HG02943 (cell line): ENCODE measurements at regions not wholly inside any gene's neighbourhood (a gene's known extent, or its start where the extent isn't known, plus 50 kb on each side); places are given as distances from the start of the nearest gene placed in this dataset.

Source experiments
- ATAC-seq: cut with Tn5 transposase; IDR thresholded peaks from one replicate; pipeline ENCODE4 v1.9.1; 2021; ENCODE audit warnings: mild to moderate bottlenecking, low read depth, moderate library complexity; ENCODE audit not compliant: unreplicated experiment

GRCh38 chr5:4420177-4420576, 720.0 kb upstream of the ADAMTS16 start:
- ATAC-seq: no peak

GRCh38 chr5:4420681-4421080, 719.4 kb upstream of the ADAMTS16 start:
- ATAC-seq: no peak

GRCh38 chr5:4422247-4422646, 717.9 kb upstream of the ADAMTS16 start:
- no peak for ATAC-seq

- ATAC-seq: no peak
These were observed 715.2 kb upstream of the ADAMTS16 start for GRCh38 chr5:4424895-4425294.

- ATAC-seq: no peak
These were observed 699.6 kb upstream of the ADAMTS16 start for GRCh38 chr5:4440536-4440935.

- ATAC-seq: no peak
These were observed 697.9 kb upstream of the ADAMTS16 start for GRCh38 chr5:4442221-4442620.

GRCh38 chr5:4447657-4448056, 692.5 kb upstream of the ADAMTS16 start:
- ATAC-seq: no peak

- no peak for ATAC-seq
These were observed 686.5 kb upstream of the ADAMTS16 start for GRCh38 chr5:4453655-4454054.

- ATAC-seq: no peak
These were observed 660.7 kb upstream of the ADAMTS16 start for GRCh38 chr5:4479426-4479825.

- no peak for ATAC-seq
These were observed 659.4 kb upstream of the ADAMTS16 start for GRCh38 chr5:4480528-4481349.

- ATAC-seq: no peak
These were observed 652.5 kb upstream of the ADAMTS16 start for GRCh38 chr5:4487581-4487980.

GRCh38 chr5:4511996-4512656, 628.0 kb upstream of the ADAMTS16 start:
- no peak for ATAC-seq

GRCh38 chr5:4513381-4513780, 626.7 kb upstream of the ADAMTS16 start:
- ATAC-seq: no peak

GRCh38 chr5:4514067-4514648, 626.0 kb upstream of the ADAMTS16 start:
- ATAC-seq: no peak

GRCh38 chr5:4518903-4519672, 621.0 kb upstream of the ADAMTS16 start:
- ATAC-seq: no peak

GRCh38 chr5:4520559-4520958, 619.6 kb upstream of the ADAMTS16 start:
- ATAC-seq: no peak

GRCh38 chr5:4523038-4523437, 617.1 kb upstream of the ADAMTS16 start:
- no peak for ATAC-seq

GRCh38 chr5:4531756-4532704, 608.1 kb upstream of the ADAMTS16 start:
- ATAC-seq: no peak

GRCh38 chr5:4532705-4533080, 607.4 kb upstream of the ADAMTS16 start:
- ATAC-seq: no peak
